KBM-7 (cell line): ENCODE measurements at regions not wholly inside any gene's neighbourhood (a gene's known extent, or its start where the extent isn't known, plus 50 kb on each side); places are given as distances from the start of the nearest gene placed in this dataset.
A peak's percentile ranks its signal among the peaks of the same experiment; 100 is the strongest.
"Not testable (repeated sequence)": the region's sequence is repeated elsewhere in the genome, so short reads cannot be mapped to it uniquely, and the experiment has no call there.

ENCODE experiments used
- DNase-seq: peaks from one replicate; pipeline ENCODE4 v3.0.0-alpha.2; 2015
- in situ Hi-C: fragments of 300-500 bp; cut with MboI; formaldehyde crosslinking; loops from 2 replicates; pipeline ENCODE4 v1.14.3; 2020; ENCODE audit warnings: low sequenced_read_pairs, low pct_unique_long_range_greater_than_20kb, mixed read lengths

DNA sequence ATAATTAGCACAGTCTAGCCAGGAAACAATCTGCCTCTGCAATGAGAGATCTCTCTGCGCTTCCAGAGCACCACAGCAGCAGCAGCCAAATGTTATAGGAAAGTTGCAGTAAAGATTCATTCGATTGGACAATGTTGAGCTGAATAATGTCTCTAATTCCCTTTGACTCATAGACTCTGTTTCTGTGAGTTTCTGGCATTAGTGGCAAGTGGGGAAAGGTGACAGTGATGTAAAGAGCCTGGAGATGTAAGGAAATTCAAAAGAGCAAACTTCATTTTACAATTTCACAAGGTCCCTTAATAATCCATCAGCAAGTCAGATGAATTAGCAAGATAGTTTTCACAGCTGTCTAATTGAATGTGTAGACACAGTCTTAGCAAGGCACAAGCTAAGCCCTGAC lies 184.4 kb downstream of the VEGFC start:
- in situ Hi-C loops, result no loop called here
- no peak for DNase-seq

DNA sequence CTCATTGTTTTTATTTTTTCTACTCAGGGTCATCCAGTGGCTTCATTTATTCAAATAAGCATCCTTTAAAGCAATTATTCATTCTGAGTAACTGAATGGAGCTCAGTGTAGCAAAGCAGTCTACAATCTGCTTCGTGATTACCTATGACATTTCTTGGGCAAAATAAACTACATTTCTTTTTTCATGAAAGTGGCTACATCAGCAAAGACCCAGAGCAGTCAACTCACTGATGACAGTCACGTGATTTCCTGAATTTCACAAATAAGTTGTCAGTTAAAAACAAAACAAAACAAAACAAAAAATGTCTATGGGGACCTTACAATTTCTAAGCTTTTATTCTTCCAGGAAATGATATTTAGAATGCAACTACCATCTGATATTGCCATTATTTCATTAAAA lies 182.1 kb downstream of the VEGFC start:
- in situ Hi-C loops, result no loop called here
- no peak for DNase-seq

DNA sequence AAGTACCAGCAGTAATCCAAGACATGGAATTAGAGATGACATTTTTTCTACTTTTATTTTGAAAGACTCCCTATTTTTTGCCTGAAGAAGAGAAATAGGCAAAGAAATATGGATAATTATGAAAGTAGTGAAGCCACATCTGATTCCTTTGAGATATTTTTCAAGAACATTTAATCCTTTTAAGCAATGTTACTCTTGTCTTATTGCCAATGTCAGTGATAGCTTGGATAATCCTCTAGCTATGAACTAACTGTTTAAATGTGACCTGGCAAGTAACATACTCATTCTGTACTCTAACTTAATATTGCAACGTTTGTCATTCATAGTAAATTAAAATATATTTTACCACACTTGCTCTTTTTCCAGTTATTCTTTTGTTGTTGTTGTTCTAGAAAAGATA lies 181.3 kb downstream of the VEGFC start:
- DNase-seq, result no peak
- in situ Hi-C loops, result no loop called here

DNA sequence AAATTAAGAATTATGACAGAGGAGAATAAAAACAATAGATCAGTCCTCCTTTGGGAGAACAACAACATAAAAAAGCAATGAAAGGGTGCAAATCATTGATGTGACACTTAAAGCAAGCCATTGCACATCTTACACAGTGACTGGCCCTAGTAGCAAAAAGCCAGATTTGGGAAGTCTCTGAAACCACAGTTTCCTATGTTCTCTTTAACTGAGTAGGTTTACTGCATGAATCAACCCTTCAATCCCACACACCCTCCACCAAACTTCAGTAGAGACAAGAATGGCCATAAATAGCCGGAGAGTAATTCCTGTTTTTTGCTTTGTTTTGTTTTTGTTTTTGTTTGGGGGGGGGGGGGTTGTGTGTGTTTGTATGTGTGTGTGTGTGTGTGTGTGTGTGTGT lies 180.8 kb downstream of the VEGFC start:
- peak; percentile 7 for DNase-seq
- in situ Hi-C loops, result no loop called here

DNA sequence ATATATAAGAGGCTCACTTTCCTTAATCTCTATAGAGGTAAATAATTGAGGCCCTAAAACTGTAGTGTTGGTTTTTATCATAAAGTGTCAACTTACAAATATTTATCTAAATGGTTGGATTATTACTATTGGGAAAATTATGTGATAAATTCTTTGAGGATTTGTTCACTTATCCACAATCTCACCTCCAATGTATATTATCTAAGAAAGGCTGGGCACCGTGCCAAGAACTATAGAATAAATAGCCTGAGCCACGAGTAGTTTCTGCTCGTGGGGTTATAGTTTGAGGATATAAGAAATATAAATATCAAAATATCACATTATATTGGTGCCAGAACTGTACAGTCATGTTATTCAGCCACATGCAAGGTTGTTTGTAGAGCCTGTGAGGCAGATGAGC lies 177.9 kb downstream of the VEGFC start:
- no peak for DNase-seq

DNA sequence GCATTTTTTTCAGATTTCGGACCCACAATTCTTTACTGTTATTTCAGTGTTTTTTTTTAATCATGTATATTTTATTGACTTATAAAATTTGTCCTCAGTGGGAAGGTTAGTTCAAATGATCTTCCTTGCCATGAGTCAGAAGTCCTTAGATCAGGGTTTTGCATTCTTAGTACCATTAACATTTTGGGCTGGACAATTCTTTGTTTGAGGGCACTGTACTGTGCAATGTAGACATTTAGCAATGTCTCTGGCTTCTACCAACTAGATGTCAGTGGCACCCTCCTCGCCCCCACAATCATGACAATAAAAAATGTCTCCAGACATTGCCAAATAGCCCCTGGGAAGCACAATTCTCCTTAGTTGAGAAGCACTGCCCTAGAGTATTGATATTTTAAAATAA lies 176.6 kb downstream of the VEGFC start:
- in situ Hi-C loops, result no loop called here
- no peak for DNase-seq

More for the DNA sequence above, 177.9 kb downstream of the VEGFC start:
- in situ Hi-C loops, result no loop called here

DNA sequence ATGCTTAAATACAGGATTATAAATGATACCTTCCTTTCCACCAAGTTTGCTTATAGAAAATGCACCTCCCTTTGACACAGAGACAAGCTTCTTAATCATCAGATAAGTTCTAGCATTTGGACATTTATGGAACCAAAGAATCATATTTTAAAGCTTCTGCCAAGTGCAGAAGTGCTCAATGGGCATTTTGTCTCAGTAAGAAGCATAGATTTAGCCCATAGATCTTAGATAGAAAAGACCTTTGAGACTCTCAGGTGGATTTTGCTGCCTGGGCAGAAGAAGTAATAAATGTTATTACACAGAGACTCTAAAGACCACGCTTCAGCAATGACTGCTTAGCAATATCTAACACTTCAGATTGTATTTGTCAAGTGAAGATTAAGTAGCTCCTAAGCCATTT lies 174.6 kb downstream of the VEGFC start:
- in situ Hi-C loops, result no loop called here
- no peak for DNase-seq

DNA sequence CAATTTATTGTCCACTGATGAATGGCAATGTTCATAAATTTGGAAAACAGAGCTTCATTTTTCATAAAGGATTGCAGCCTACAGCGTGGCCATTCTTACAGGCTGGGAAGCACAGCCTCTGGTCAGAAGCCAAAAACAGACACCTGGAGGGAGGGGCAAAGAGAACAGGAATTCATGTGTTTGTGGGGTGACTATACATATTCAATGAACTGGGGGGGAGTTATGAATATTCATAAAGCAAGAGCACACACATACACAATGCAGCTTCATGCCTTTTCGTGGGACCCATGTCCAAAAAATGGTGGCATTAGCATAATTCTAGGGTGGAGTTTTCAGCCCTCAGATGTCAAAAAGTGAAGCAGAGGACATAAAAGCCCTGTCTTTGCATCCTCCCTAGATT lies 173.3 kb downstream of the VEGFC start:
- DNase-seq, result no peak
- in situ Hi-C loops, result no loop called here

DNA sequence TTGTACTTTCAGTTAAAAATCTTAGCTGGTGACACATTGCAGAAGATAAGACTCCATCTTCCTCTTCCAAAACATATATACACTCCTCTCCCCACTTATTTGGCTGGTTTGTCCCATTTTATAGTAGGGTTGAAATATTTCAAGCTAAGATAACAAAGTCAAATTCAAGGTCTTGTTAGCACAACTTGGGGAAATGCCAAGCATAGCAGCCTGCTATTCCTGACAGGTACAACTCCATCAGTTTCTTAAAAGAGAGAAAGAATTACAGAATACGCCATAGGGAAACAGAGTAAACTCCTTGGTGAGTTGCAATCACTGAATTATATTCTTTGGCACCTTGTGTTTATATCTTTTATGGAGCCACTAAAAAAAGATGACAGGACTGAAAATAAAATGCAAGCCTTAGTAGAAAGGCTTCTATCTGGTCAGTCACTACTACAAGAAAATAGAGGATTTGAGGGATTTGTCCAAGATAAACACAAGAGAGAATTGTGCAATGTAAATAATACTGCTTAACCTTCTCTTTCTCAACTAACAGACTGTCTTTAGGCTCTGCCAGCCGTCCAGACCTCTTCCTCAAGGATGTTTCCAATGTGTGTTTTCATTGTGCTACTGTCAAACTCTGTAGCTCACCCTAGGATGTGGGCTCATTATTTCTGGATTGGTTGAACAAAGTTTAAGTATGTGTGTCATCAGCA lies 170.3 kb downstream of the VEGFC start:
- DNase-seq, result no peak
- in situ Hi-C loops, result no loop called here

DNA sequence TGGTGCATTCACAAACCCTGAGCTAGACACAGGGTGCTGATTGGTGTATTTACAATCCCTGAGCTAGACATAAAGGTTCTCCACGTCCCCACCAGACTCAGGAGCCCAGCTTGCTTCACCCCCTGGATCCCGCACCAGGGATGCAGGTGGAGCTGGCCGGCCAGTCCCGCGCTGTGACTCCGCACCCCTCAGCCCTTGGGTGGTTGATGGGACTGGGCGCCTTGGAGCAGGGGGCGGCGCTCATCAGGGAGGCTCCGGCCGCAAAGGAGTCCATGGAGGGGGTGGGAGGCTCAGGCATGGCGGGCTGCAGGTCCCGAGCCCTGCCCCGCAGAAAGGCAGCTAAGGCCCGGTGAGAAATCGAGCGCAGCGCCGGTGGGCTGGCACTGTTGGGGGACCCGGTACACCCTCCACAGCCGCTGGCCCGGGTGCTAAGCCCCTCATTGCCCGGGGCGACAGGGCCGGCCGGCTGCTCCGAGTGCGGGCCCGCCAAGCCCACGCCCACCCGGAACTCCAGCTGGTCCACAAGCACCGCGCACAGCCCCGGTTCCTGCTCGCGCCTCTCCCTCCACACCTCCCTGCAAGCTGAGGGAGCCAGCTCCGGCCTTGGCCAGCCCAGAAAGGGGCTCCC lies 167.6 kb downstream of the VEGFC start:
- DNase-seq, result not testable (repeated sequence)

DNA sequence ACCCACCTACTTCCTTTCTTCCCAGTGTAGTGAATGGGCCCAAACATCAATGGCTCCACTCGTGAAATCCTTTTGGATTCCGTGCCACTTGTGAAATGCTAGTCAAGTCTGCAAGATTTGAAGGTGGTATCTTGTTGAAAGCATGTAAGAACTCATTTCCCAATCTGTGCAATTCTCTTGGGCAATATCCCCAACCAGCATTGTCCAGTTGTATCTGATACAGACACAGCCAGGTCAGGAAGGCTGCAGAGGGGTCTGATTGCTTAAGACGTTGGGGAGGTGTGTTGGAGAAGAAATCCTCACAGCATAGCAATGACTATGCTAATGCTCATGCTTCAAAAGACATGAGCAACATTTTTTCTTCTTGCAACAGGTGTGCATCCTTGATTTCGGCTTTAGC lies 164.8 kb downstream of the VEGFC start:
- in situ Hi-C loops, result no loop called here
- no peak for DNase-seq

More for the DNA sequence above, 167.6 kb downstream of the VEGFC start:
- in situ Hi-C loops, result not testable (repeated sequence)

DNA sequence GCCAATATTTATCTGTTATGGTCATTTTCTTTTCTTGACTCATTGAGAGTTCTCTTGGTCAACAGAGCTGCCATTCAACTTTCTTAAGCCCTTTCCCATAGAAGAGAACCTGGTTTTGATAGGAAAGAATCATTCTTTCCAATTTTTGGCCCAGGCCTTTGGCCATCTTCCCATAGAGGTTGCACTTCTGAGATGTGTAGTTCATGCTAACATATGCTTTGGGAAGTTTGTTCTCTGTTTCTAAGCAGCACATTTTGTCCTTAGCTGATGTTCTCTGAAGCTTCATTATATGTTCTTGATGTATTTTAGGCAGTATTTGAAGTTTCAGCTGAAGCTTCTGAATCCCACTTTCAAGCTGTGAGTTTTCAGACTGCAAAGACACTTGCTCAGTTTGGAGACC lies 161.1 kb downstream of the VEGFC start:
- in situ Hi-C loops, result no loop called here
- no peak for DNase-seq
